ENCODE measurements at regions not wholly inside any gene's neighbourhood (a gene's known extent, or its start where the extent isn't known, plus 50 kb on each side); places are given as distances from the start of the nearest gene placed in this dataset.
A peak's percentile ranks its signal among the peaks of the same experiment; 100 is the strongest.

DNA sequence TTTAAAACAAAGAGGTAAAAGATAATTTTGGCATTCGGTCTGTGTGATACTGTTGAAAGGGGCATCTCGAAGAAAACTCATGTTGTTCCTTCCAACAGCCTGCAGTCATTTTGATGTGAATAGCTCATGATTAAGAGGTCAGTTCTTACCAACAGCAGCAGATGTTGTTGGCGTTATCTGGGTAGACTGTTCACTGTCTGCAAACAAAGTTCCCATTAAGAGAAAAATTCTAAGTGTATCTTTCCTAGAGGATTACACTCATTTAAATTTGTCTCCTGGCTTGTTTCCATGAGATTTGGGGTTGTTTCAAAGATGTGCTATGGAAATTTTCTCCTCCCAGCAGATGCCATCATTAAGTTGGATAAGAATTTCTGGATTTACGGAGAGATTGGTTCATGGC is 138.2 kb upstream of the RORB start:
- no peak for TF ChIP-seq CTCF (IDR thresholded peaks at IDR 0.05)
- Mint-ChIP-seq H3K27me3 (ENCODE audit: low read depth, poor library complexity) (peaks cover 9% of the 10 kb centered on the region), H3K4me1 (no peaks in the 10 kb centered on the region), H3K27ac (no peak overlapping the region), H3K36me3 (ENCODE audit: low read depth) (no peaks in the 10 kb centered on the region), H3K4me3 (no peak overlapping the region), H3K9me3 (no peaks in the 10 kb centered on the region)
- DNase-seq, result no peak

- H3K4me1 Mint-ChIP-seq, result no peaks in the 10 kb centered on the region
- no peaks in the 10 kb centered on the region for H3K9me3 Mint-ChIP-seq
- no peak overlapping the region for H3K27ac Mint-ChIP-seq
- TF ChIP-seq CTCF (IDR thresholded peaks at IDR 0.05), result no peak
- no peaks in the 10 kb centered on the region for H3K36me3 Mint-ChIP-seq (ENCODE audit: low read depth)
- no peak overlapping the region for H3K4me3 Mint-ChIP-seq
- peaks cover 3% of the 10 kb centered on the region for H3K27me3 Mint-ChIP-seq (ENCODE audit: low read depth, poor library complexity)
- DNase-seq, result no peak
These were observed 135.6 kb upstream of the RORB start for GRCh38 chr9:74361508-74361907.

DNA sequence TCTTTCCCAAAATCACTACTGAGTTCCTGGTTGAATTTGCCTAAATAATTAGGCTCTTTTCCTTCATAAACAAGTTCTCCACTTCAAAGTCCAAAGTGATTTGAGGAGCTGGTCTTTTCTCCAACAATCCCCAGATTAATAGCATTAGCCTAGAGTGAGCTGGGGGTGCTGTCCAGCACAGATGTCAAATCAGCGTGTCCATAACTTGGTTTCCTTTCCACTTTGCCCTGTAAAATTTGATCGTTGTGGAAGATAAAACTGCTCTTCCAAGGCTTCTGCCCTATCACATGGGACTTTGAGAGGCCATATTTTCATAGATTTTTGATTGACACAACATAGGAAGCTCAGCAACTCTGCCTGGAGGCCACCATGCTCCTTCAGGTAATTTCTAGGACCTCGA is 134.7 kb upstream of the RORB start:
- Mint-ChIP-seq H3K27me3 (ENCODE audit: low read depth, poor library complexity) (peaks cover 3% of the 10 kb centered on the region), H3K36me3 (ENCODE audit: low read depth) (no peaks in the 10 kb centered on the region), H3K27ac (no peak overlapping the region), H3K9me3 (no peaks in the 10 kb centered on the region), H3K4me3 (no peak overlapping the region), H3K4me1 (no peaks in the 10 kb centered on the region)
- TF ChIP-seq CTCF (IDR thresholded peaks at IDR 0.05), result no peak
- no peak for DNase-seq

DNA sequence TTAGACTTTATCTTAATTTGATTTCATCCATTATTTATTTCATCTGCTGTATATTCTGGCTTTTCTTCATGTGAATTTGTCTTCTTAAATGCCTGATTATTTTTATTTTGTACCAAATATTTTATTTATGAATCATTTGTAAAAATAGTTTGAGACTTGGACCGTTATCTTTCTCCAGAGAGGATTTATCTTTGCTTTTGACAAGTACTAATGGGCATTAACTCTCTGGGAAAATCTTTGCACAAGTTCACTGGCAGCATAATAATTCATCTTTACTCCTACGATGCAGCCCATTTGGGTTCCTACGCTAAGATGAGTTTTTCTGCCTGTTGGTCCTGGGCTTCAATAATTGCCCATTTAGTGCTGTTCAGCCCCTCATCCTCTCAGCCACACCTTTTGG is 131.0 kb upstream of the RORB start:
- no peaks in the 10 kb centered on the region for H3K4me1 Mint-ChIP-seq
- DNase-seq, result no peak
- TF ChIP-seq CTCF (IDR thresholded peaks at IDR 0.05), result no peak
- no peaks in the 10 kb centered on the region for H3K9me3 Mint-ChIP-seq
- no peaks in the 10 kb centered on the region for H3K36me3 Mint-ChIP-seq (ENCODE audit: low read depth)
- no peak overlapping the region for H3K4me3 Mint-ChIP-seq
- H3K27me3 Mint-ChIP-seq (ENCODE audit: low read depth, poor library complexity), result peaks cover 3% of the 10 kb centered on the region
- no peak overlapping the region for H3K27ac Mint-ChIP-seq

DNA sequence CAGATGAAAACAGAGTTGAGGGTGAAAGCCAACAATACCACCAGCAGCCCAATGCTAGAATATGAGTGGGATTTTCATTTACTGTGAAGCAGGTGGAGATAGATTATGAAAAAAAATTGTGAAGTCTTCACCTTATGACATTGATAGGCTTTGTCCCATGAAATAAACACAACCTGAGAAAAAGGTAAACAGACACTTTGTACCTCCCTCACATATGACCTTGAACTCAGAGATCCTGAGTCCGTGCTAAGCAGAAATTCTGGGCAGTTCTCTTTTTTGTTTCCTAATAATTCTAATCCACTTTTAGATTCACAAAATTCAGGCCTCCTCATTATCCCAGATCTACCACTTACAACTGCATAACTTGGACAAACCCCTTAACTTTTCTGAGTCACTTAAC is 127.3 kb upstream of the RORB start:
- peaks cover 9% of the 10 kb centered on the region for H3K27me3 Mint-ChIP-seq (ENCODE audit: low read depth, poor library complexity)
- DNase-seq, result no peak
- H3K9me3 Mint-ChIP-seq, result no peaks in the 10 kb centered on the region
- no peak for TF ChIP-seq CTCF (IDR thresholded peaks at IDR 0.05)
- H3K36me3 Mint-ChIP-seq (ENCODE audit: low read depth), result no peaks in the 10 kb centered on the region
- H3K4me3 Mint-ChIP-seq, result no peak overlapping the region
- no peak overlapping the region for H3K27ac Mint-ChIP-seq
- H3K4me1 Mint-ChIP-seq, result peaks cover 13% of the 10 kb centered on the region

DNA sequence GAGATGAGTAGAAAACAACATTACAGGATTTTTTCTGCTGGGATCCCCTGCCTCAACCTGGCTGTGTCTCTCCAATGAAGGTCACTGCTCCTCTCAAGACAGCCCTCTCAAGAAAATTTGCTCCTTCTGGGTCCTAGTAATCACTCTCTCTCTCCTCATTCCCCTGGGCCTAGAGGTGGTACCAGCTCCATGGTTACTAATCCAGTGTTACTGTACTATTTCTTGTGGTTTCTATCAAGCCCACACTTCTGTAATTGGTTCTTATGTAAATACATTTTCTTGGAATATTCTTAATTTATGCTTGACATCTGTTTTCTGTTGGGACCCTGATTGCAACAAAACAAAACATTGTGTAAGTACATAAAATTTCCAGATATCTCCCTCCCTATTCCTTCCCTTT is 123.8 kb upstream of the RORB start:
- Mint-ChIP-seq H3K27me3 (ENCODE audit: low read depth, poor library complexity) (peaks cover 7% of the 10 kb centered on the region), H3K27ac (peak overlapping the region; percentile 76), H3K9me3 (no peaks in the 10 kb centered on the region), H3K4me3 (no peak overlapping the region), H3K36me3 (ENCODE audit: low read depth) (no peaks in the 10 kb centered on the region), H3K4me1 (peaks cover 13% of the 10 kb centered on the region)
- no peak for DNase-seq
- no peak for TF ChIP-seq CTCF (IDR thresholded peaks at IDR 0.05)
